Loucy (cell line): ENCODE measurements at regions not wholly inside any gene's neighbourhood (a gene's known extent, or its start where the extent isn't known, plus 50 kb on each side); places are given as distances from the start of the nearest gene placed in this dataset.

ENCODE experiments used
- H2AFZ ChIP-seq: fragments of 200-600 bp; sonication (generic); 2 replicates; pipeline ENCODE4 v1.6.0; 2016; ENCODE audit warnings: antibody characterized with exemption, mild to moderate bottlenecking, low read length, moderate library complexity
- H3F3A ChIP-seq: fragments of 200-600 bp; 2 replicates; pipeline ENCODE4 v1.6.0; 2016; ENCODE audit warnings: antibody characterized with exemption, low read depth, mild to moderate bottlenecking
- H3K27me3 ChIP-seq: fragments of 200-600 bp; sonication (generic); 2 replicates; pipeline ENCODE4 v1.6.1; 2014; ENCODE audit warnings: low read length, mild to moderate bottlenecking; ENCODE audit not compliant: insufficient read depth, poor library complexity, severe bottlenecking
- H3K36me3 ChIP-seq: fragments of 200-600 bp; sonication (generic); 2 replicates; pipeline ENCODE4 v1.6.1; 2016; ENCODE audit warnings: low read length; ENCODE audit not compliant: insufficient read depth
- H3K4me1 ChIP-seq: fragments of 200-600 bp; sonication (generic); 2 replicates; pipeline ENCODE4 v1.5.1; 2014; ENCODE audit warnings: low read length, mild to moderate bottlenecking; ENCODE audit not compliant: insufficient read depth, poor library complexity, severe bottlenecking
- H3K4me2 ChIP-seq: fragments of 200-600 bp; sonication (generic); 2 replicates; pipeline ENCODE4 v1.6.0; 2014; ENCODE audit warnings: antibody characterized with exemption, low read length, low read depth, mild to moderate bottlenecking; ENCODE audit not compliant: poor library complexity, severe bottlenecking
- H3K4me3 ChIP-seq: fragments of 200-600 bp; sonication (generic); 2 replicates; pipeline ENCODE4 v1.5.1; 2014; ENCODE audit warnings: low read length, mild to moderate bottlenecking, mixed read lengths; ENCODE audit not compliant: poor library complexity, severe bottlenecking
- H3K79me2 ChIP-seq: fragments of 200-600 bp; sonication (generic); 2 replicates; pipeline ENCODE4 v1.6.1; 2014; ENCODE audit warnings: low read length; ENCODE audit not compliant: insufficient read depth
- H3K9ac ChIP-seq: fragments of 200-600 bp; sonication (generic); 2 replicates; pipeline ENCODE4 v1.6.0; 2014; ENCODE audit warnings: mild to moderate bottlenecking, low read depth, low read length, moderate library complexity; ENCODE audit not compliant: poor library complexity, severe bottlenecking
- H3K9me2 ChIP-seq: fragments of 200-600 bp; sonication (generic); replicated peaks from 2 replicates; pipeline ENCODE4 v1.6.1; 2016; ENCODE audit warnings: low read depth, low read length, mixed read lengths
- H3K9me3 ChIP-seq: fragments of 200-600 bp; sonication (generic); 2 replicates; pipeline ENCODE4 v1.6.1; 2014; ENCODE audit warnings: mild to moderate bottlenecking, antibody characterized with exemption, low read length, low read depth; ENCODE audit not compliant: insufficient read depth
- H4K20me1 ChIP-seq: fragments of 200-600 bp; sonication (generic); 2 replicates; pipeline ENCODE4 v1.6.0; 2014; ENCODE audit warnings: antibody characterized with exemption, low read length, mild to moderate bottlenecking; ENCODE audit not compliant: insufficient read depth, poor library complexity, severe bottlenecking
- CTCF ChIP-seq: fragments of 200-600 bp; sonication (generic); conservative IDR thresholded peaks from 2 replicates; pipeline ENCODE4 v1.5.1; 2014; ENCODE audit warnings: mild to moderate bottlenecking, antibody characterized with exemption, low read length
- EZH2phosphoT487 ChIP-seq: fragments of 200-600 bp; IDR thresholded peaks from 2 replicates; pipeline ENCODE4 v1.6.1; 2018; ENCODE audit warnings: antibody characterized with exemption, mild to moderate bottlenecking, moderate library complexity, borderline replicate concordance

DNA sequence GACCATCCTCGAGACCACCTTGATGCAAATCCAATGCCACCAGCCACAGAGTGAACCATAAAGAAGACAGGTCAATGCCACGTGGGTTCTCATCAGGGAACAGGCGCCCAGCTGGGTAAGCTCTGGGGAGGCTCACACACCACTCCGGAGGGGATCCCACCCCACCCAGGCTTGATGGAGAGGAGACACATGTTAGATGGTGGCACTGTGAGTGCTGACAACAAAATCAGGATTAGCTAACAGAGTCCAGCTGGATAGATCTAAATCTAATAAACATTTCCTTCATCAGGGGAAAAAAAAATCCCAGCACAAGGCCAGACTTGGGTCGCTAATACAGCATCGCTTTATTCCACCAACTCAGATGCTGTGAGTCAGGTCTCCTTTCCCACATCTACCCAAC, 132.2 kb upstream of the TNR start:
- peaks cover 4% of the 10 kb centered on the region for H3K4me1 ChIP-seq
- H3K9ac ChIP-seq: no peak overlapping the region
- H3K36me3 ChIP-seq: no peaks in the 10 kb centered on the region
- H3K4me2 ChIP-seq: no peak overlapping the region
- H3K4me3 ChIP-seq: no peak overlapping the region
- no peaks in the 10 kb centered on the region for H3K79me2 ChIP-seq
- no peak overlapping the region for H2AFZ ChIP-seq
- no peak for TF ChIP-seq EZH2phosphoT487
- TF ChIP-seq CTCF: no peak
- H4K20me1 ChIP-seq: no peaks in the 10 kb centered on the region
- H3K9me2 ChIP-seq: no peaks in the 10 kb centered on the region
- H3K9me3 ChIP-seq: no peaks in the 10 kb centered on the region
- H3K27me3 ChIP-seq: no peaks in the 10 kb centered on the region
- H3F3A ChIP-seq: no peaks in the 10 kb centered on the region

- Histone ChIP-seq H3K79me2 (no peaks in the 10 kb centered on the region), H3K4me2 (no peak overlapping the region), H3F3A (no peaks in the 10 kb centered on the region), H4K20me1 (no peaks in the 10 kb centered on the region), H3K27me3 (no peaks in the 10 kb centered on the region), H3K4me1 (peaks cover 4% of the 10 kb centered on the region), H3K9ac (no peak overlapping the region), H3K9me3 (no peaks in the 10 kb centered on the region), H3K4me3 (no peak overlapping the region), H2AFZ (no peak overlapping the region), H3K36me3 (no peaks in the 10 kb centered on the region), H3K9me2 (no peaks in the 10 kb centered on the region)
- TF ChIP-seq EZH2phosphoT487 (no peak), CTCF (no peak)
These were observed 130.7 kb upstream of the TNR start for GRCh38 chr1:175874081-175874480.

- no peaks in the 10 kb centered on the region for H3F3A ChIP-seq
- no peak overlapping the region for H3K4me3 ChIP-seq
- H3K27me3 ChIP-seq: no peaks in the 10 kb centered on the region
- H4K20me1 ChIP-seq: no peaks in the 10 kb centered on the region
- no peaks in the 10 kb centered on the region for H3K36me3 ChIP-seq
- H3K9me3 ChIP-seq: no peaks in the 10 kb centered on the region
- H3K79me2 ChIP-seq: no peaks in the 10 kb centered on the region
- peaks cover 4% of the 10 kb centered on the region for H3K4me1 ChIP-seq
- H3K4me2 ChIP-seq: no peak overlapping the region
- no peak overlapping the region for H2AFZ ChIP-seq
- TF ChIP-seq EZH2phosphoT487: no peak
- TF ChIP-seq CTCF: no peak
- H3K9ac ChIP-seq: no peak overlapping the region
- no peaks in the 10 kb centered on the region for H3K9me2 ChIP-seq
These were observed 130.0 kb upstream of the TNR start for GRCh38 chr1:175873290-175873935.
